Activated CD8-positive, alpha-beta memory T cell treated with anti-CD3 and anti-CD28 coated beads, Interleukin-2, amount 50 U/mL, for 24 hours (primary cell): ENCODE measurements at regions not wholly inside any gene's neighbourhood (a gene's known extent, or its start where the extent isn't known, plus 50 kb on each side); places are given as distances from the start of the nearest gene placed in this dataset.

Source experiments
- DNase-seq: peaks from one replicate; pipeline ENCODE4 v3.0.0-alpha.2; 2020; ENCODE audit errors: extremely low read depth

- peak; percentile 26 for DNase-seq
Measured at GRCh38 chr9:6703898-6704639, 53.7 kb upstream of the KDM4C start.

- DNase-seq, result no peak
Measured at GRCh38 chr9:6702707-6703106, 55.1 kb upstream of the KDM4C start.

DNA sequence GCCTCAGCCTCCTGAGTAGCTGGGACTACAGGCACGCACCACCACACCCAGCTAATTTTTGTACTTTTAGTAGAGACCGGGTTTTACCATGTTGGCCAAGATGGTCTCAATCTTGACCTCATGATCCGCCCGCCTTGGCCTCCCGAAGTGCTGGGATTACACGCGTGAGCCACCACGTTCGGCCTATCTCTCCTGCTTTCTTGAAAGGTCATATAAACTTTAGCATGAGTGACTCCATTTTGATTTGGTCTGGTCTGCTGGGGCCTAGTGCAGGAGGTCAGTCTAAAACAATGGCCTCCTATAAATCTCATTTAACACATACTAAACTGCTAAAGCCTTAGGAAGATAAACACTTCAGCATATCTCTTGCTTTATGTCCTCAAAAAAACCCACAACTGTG lies 50.6 kb upstream of the GLDC start:
- DNase-seq, result no peak

GRCh38 chr9:6695121-6695814 lies 49.7 kb upstream of the GLDC start:
- DNase-seq, result no peak
